ENCODE measurements at regions not wholly inside any gene's neighbourhood (a gene's known extent, or its start where the extent isn't known, plus 50 kb on each side); places are given as distances from the start of the nearest gene placed in this dataset.

- Histone ChIP-seq H3K27me3 (ENCODE audit: control insufficient read depth, insufficient read depth, low read length, poor library complexity, severe bottlenecking) (no peaks in the 10 kb centered on the region), H3K4me3 (ENCODE audit: insufficient read depth, low read depth, low read length) (no peak overlapping the region), H3K9me3 (ENCODE audit: control insufficient read depth, low read length) (no peaks in the 10 kb centered on the region), H3K36me3 (ENCODE audit: control insufficient read depth, insufficient read depth, low read length) (no peaks in the 10 kb centered on the region), H3K4me1 (ENCODE audit: control insufficient read depth, insufficient read depth, low read length) (peaks cover 6% of the 10 kb centered on the region), H3K27ac (ENCODE audit: insufficient read depth, low read depth, low read length, poor library complexity, severe bottlenecking) (no peak overlapping the region)
- WGBS, 2 experiments, result 89 to 97% methylated on average over 7 of the region's 8 CpGs
Observed at GRCh38 chr20:53847139-53847836, 223.1 kb downstream of the BCAS1 start.

- 93 to 95% methylated on average over 10 of the region's 10 CpGs for WGBS, 2 experiments
Observed at GRCh38 chr20:53846640-53847039, 223.8 kb downstream of the BCAS1 start.

GRCh38 chr20:53845980-53846379, 224.4 kb downstream of the BCAS1 start:
- H3K9me3 ChIP-seq (ENCODE audit: control insufficient read depth, low read length), result no peaks in the 10 kb centered on the region
- peaks cover 6% of the 10 kb centered on the region for H3K4me1 ChIP-seq (ENCODE audit: control insufficient read depth, insufficient read depth, low read length)
- no peaks in the 10 kb centered on the region for H3K27me3 ChIP-seq (ENCODE audit: control insufficient read depth, insufficient read depth, low read length, poor library complexity, severe bottlenecking)
- no peak overlapping the region for H3K27ac ChIP-seq (ENCODE audit: insufficient read depth, low read depth, low read length, poor library complexity, severe bottlenecking)
- H3K36me3 ChIP-seq (ENCODE audit: control insufficient read depth, insufficient read depth, low read length), result no peaks in the 10 kb centered on the region
- no peak overlapping the region for H3K4me3 ChIP-seq (ENCODE audit: insufficient read depth, low read depth, low read length)
- WGBS, 2 experiments, result 93% methylated on average over 1 of the region's 1 CpG

More at GRCh38 chr20:53846640-53847039, 223.8 kb downstream of the BCAS1 start:
- Histone ChIP-seq H3K9me3 (ENCODE audit: control insufficient read depth, low read length) (no peaks in the 10 kb centered on the region), H3K4me3 (ENCODE audit: insufficient read depth, low read depth, low read length) (no peak overlapping the region), H3K27ac (ENCODE audit: insufficient read depth, low read depth, low read length, poor library complexity, severe bottlenecking) (no peak overlapping the region), H3K36me3 (ENCODE audit: control insufficient read depth, insufficient read depth, low read length) (no peaks in the 10 kb centered on the region), H3K4me1 (ENCODE audit: control insufficient read depth, insufficient read depth, low read length) (peaks cover 6% of the 10 kb centered on the region), H3K27me3 (ENCODE audit: control insufficient read depth, insufficient read depth, low read length, poor library complexity, severe bottlenecking) (no peaks in the 10 kb centered on the region)

GRCh38 chr20:53844259-53844658, 226.1 kb downstream of the BCAS1 start:
- 91 to 97% methylated on average over 8 of the region's 8 CpGs for WGBS, 2 experiments
- H3K4me1 ChIP-seq (ENCODE audit: control insufficient read depth, insufficient read depth, low read length), result peaks cover 6% of the 10 kb centered on the region
- no peaks in the 10 kb centered on the region for H3K9me3 ChIP-seq (ENCODE audit: control insufficient read depth, low read length)
- H3K36me3 ChIP-seq (ENCODE audit: control insufficient read depth, insufficient read depth, low read length), result no peaks in the 10 kb centered on the region
- no peak overlapping the region for H3K4me3 ChIP-seq (ENCODE audit: insufficient read depth, low read depth, low read length)
- no peaks in the 10 kb centered on the region for H3K27me3 ChIP-seq (ENCODE audit: control insufficient read depth, insufficient read depth, low read length, poor library complexity, severe bottlenecking)
- H3K27ac ChIP-seq (ENCODE audit: insufficient read depth, low read depth, low read length, poor library complexity, severe bottlenecking), result no peak overlapping the region

GRCh38 chr20:53843645-53844044, 226.7 kb downstream of the BCAS1 start:
- no peaks in the 10 kb centered on the region for H3K27me3 ChIP-seq (ENCODE audit: control insufficient read depth, insufficient read depth, low read length, poor library complexity, severe bottlenecking)
- H3K36me3 ChIP-seq (ENCODE audit: control insufficient read depth, insufficient read depth, low read length), result no peaks in the 10 kb centered on the region
- no peak overlapping the region for H3K4me3 ChIP-seq (ENCODE audit: insufficient read depth, low read depth, low read length)
- H3K9me3 ChIP-seq (ENCODE audit: control insufficient read depth, low read length), result no peaks in the 10 kb centered on the region
- peaks cover 6% of the 10 kb centered on the region for H3K4me1 ChIP-seq (ENCODE audit: control insufficient read depth, insufficient read depth, low read length)
- no peak overlapping the region for H3K27ac ChIP-seq (ENCODE audit: insufficient read depth, low read depth, low read length, poor library complexity, severe bottlenecking)
- 91 to 93% methylated on average over 2 of the region's 2 CpGs for WGBS, 2 experiments

- Histone ChIP-seq H3K9me3 (ENCODE audit: control insufficient read depth, low read length) (no peaks in the 10 kb centered on the region), H3K27me3 (ENCODE audit: control insufficient read depth, insufficient read depth, low read length, poor library complexity, severe bottlenecking) (no peaks in the 10 kb centered on the region), H3K27ac (ENCODE audit: insufficient read depth, low read depth, low read length, poor library complexity, severe bottlenecking) (no peak overlapping the region), H3K4me3 (ENCODE audit: insufficient read depth, low read depth, low read length) (no peak overlapping the region), H3K36me3 (ENCODE audit: control insufficient read depth, insufficient read depth, low read length) (no peaks in the 10 kb centered on the region), H3K4me1 (ENCODE audit: control insufficient read depth, insufficient read depth, low read length) (no peaks in the 10 kb centered on the region)
- whole genome bisulfite sequencing, 2 experiments, result 71 to 85% methylated on average over 1 of the region's 1 CpG
Observed at GRCh38 chr20:53842301-53843099, 227.9 kb downstream of the BCAS1 start.

- Histone ChIP-seq H3K27me3 (ENCODE audit: control insufficient read depth, insufficient read depth, low read length, poor library complexity, severe bottlenecking) (no peaks in the 10 kb centered on the region), H3K4me3 (ENCODE audit: insufficient read depth, low read depth, low read length) (no peak overlapping the region), H3K9me3 (ENCODE audit: control insufficient read depth, low read length) (no peaks in the 10 kb centered on the region), H3K27ac (ENCODE audit: insufficient read depth, low read depth, low read length, poor library complexity, severe bottlenecking) (no peak overlapping the region), H3K36me3 (ENCODE audit: control insufficient read depth, insufficient read depth, low read length) (no peaks in the 10 kb centered on the region), H3K4me1 (ENCODE audit: control insufficient read depth, insufficient read depth, low read length) (no peaks in the 10 kb centered on the region)
- WGBS, 2 experiments, result 90 to 94% methylated on average over 2 of the region's 3 CpGs
Observed at GRCh38 chr20:53841741-53842140, 228.7 kb downstream of the BCAS1 start.

- H3K36me3 ChIP-seq (ENCODE audit: control insufficient read depth, insufficient read depth, low read length), result no peaks in the 10 kb centered on the region
- no peak overlapping the region for H3K4me3 ChIP-seq (ENCODE audit: insufficient read depth, low read depth, low read length)
- no peaks in the 10 kb centered on the region for H3K9me3 ChIP-seq (ENCODE audit: control insufficient read depth, low read length)
- H3K27ac ChIP-seq (ENCODE audit: insufficient read depth, low read depth, low read length, poor library complexity, severe bottlenecking), result no peak overlapping the region
- H3K27me3 ChIP-seq (ENCODE audit: control insufficient read depth, insufficient read depth, low read length, poor library complexity, severe bottlenecking), result no peaks in the 10 kb centered on the region
- H3K4me1 ChIP-seq (ENCODE audit: control insufficient read depth, insufficient read depth, low read length), result no peaks in the 10 kb centered on the region
Observed at GRCh38 chr20:53840532-53840931, 229.9 kb downstream of the BCAS1 start.

- WGBS, 2 experiments, result 86 to 88% methylated on average over 8 of the region's 8 CpGs
- H3K27ac ChIP-seq (ENCODE audit: insufficient read depth, low read depth, low read length, poor library complexity, severe bottlenecking), result no peak overlapping the region
- H3K9me3 ChIP-seq (ENCODE audit: control insufficient read depth, low read length), result no peaks in the 10 kb centered on the region
- H3K4me3 ChIP-seq (ENCODE audit: insufficient read depth, low read depth, low read length), result no peak overlapping the region
- H3K27me3 ChIP-seq (ENCODE audit: control insufficient read depth, insufficient read depth, low read length, poor library complexity, severe bottlenecking), result no peaks in the 10 kb centered on the region
- H3K4me1 ChIP-seq (ENCODE audit: control insufficient read depth, insufficient read depth, low read length), result no peaks in the 10 kb centered on the region
- H3K36me3 ChIP-seq (ENCODE audit: control insufficient read depth, insufficient read depth, low read length), result no peaks in the 10 kb centered on the region
Observed at GRCh38 chr20:53839423-53840176, 230.8 kb downstream of the BCAS1 start.

GRCh38 chr20:53838311-53838868, 232.0 kb downstream of the BCAS1 start:
- H3K4me1 ChIP-seq (ENCODE audit: control insufficient read depth, insufficient read depth, low read length), result no peaks in the 10 kb centered on the region
- H3K4me3 ChIP-seq (ENCODE audit: insufficient read depth, low read depth, low read length), result no peak overlapping the region
- no peaks in the 10 kb centered on the region for H3K27me3 ChIP-seq (ENCODE audit: control insufficient read depth, insufficient read depth, low read length, poor library complexity, severe bottlenecking)
- H3K9me3 ChIP-seq (ENCODE audit: control insufficient read depth, low read length), result no peaks in the 10 kb centered on the region
- WGBS, 2 experiments, result 81 to 83% methylated on average over 12 to 13 of the region's 14 CpGs
- no peak overlapping the region for H3K27ac ChIP-seq (ENCODE audit: insufficient read depth, low read depth, low read length, poor library complexity, severe bottlenecking)
- no peaks in the 10 kb centered on the region for H3K36me3 ChIP-seq (ENCODE audit: control insufficient read depth, insufficient read depth, low read length)
